ENCODE measurements at regions not wholly inside any gene's neighbourhood (a gene's known extent, or its start where the extent isn't known, plus 50 kb on each side); places are given as distances from the start of the nearest gene placed in this dataset.

DNA sequence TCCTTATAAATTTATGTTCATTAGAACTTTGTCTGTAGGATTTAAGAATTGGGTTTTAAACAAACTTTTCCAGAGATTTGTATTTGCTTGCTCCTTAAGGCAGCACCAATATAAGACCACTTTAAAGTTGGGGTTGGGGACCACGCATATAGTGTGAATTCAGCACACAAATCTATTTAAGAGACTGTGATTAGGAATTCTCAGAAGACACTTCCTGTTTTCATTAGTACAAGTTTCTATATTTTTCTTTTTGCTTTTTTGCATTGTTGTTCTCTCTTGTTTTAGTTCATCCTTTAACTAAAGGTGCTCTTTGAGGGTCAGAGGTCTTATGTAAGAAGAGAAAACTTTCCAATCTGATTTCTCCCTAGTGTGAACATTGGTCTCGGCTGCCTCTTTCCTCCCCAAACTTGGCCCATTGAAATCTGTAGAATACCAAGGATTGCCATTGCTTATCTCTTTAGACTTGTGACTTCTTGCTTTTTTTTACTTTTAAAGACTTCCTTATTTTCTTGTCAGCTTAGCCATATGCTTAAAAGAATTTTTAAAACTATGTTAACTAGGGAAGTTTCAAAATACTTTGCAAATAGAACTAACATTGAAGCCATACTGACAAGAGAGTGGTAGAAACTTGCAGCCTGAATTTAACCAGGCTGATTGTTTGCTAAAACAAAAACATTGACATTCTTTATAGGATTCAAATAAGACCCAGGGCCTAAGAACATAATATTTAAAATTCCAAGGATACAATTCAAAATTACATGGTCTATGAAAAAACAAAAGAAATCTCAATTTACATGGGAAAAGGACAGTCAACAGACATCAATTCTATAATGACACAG, 264.1 kb upstream of the FN1 start:
- no peak overlapping the region for H3K4me3 ChIP-seq (replicated peaks; ENCODE audit: low read depth, low read length)
- DNase-seq (ENCODE audit: extremely low read depth, low read depth), result no peak

DNA sequence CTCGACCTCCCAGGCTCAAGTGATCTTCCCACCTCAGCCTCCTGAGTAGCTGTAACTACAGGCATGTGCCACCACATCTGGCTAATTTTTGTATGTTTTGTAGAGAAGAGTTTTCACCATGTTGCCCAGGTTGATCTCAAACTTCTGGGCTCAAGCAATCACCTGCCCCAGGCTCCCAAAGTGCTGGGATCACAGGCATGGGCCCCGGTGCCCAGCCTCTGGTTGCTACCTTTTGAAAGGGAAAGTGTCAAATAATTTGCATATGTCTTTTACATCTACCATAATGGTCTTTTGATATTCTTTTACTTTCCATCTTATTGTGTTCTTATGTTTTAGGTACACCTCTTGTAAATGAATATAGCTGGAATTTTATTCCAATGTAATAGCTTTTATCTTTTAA, 263.1 kb upstream of the FN1 start:
- no peak for DNase-seq (ENCODE audit: extremely low read depth, low read depth)
- TF ChIP-seq, protein P1, sequence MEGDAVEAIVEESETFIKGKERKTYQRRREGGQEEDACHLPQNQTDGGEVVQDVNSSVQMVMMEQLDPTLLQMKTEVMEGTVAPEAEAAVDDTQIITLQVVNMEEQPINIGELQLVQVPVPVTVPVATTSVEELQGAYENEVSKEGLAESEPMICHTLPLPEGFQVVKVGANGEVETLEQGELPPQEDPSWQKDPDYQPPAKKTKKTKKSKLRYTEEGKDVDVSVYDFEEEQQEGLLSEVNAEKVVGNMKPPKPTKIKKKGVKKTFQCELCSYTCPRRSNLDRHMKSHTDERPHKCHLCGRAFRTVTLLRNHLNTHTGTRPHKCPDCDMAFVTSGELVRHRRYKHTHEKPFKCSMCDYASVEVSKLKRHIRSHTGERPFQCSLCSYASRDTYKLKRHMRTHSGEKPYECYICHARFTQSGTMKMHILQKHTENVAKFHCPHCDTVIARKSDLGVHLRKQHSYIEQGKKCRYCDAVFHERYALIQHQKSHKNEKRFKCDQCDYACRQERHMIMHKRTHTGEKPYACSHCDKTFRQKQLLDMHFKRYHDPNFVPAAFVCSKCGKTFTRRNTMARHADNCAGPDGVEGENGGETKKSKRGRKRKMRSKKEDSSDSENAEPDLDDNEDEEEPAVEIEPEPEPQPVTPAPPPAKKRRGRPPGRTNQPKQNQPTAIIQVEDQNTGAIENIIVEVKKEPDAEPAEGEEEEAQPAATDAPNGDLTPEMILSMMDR (IDR thresholded peaks at IDR 0.05; ENCODE audit: low read depth, low read length, missing control alignments), result no peak
- no peak overlapping the region for H3K4me3 ChIP-seq (replicated peaks; ENCODE audit: low read depth, low read length)

More for the DNA sequence above, 264.1 kb upstream of the FN1 start:
- TF ChIP-seq, protein P1 (IDR thresholded peaks at IDR 0.05; ENCODE audit: low read depth, low read length, missing control alignments), result no peak

DNA sequence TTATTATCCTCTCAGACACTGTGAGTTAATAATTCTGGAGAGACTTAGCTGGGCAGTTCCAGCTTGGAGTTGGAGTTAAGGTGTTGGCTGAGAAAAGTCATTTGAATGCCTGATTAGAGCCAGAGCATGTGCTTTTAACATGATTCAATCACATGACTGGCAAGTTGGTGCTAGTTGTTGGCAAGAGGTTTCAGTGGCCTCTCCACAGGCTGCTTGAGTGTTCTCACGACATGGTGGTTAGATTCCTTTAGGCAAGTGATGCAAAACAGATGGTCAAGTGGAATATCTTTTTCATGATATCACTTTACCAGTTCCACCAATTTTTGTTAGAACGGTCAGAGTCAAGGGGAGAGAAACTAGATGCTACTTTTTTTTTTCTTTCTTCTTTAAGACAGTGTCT, 262.7 kb upstream of the FN1 start:
- no peak overlapping the region for H3K4me3 ChIP-seq (replicated peaks; ENCODE audit: low read depth, low read length)
- peak; percentile 98 for DNase-seq (ENCODE audit: extremely low read depth, low read depth)
- TF ChIP-seq, protein P1 (IDR thresholded peaks at IDR 0.05; ENCODE audit: low read depth, low read length, missing control alignments), result no peak

DNA sequence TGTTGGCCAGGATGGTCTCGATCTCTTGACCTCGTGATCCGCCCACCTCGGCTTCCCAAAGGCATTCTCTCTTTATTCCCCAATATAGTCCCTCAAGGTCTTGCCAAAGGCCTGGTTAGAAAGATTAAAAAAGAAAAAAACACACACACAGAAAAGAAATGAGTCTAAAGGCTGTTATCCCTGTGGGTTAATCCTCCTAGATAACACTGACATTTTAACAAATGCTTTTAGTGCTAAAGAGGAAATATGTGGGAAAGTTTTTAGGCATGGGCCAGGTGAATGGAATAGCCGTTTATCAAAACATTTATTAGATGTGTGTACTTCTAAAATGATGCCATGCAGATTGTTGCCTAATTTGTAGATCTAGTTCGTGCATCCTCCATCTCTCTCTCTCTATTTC, 261.6 kb upstream of the FN1 start:
- no peak overlapping the region for H3K4me3 ChIP-seq (replicated peaks; ENCODE audit: low read depth, low read length)
- TF ChIP-seq, protein P1 (IDR thresholded peaks at IDR 0.05; ENCODE audit: low read depth, low read length, missing control alignments), result no peak
- no peak for DNase-seq (ENCODE audit: extremely low read depth, low read depth)

DNA sequence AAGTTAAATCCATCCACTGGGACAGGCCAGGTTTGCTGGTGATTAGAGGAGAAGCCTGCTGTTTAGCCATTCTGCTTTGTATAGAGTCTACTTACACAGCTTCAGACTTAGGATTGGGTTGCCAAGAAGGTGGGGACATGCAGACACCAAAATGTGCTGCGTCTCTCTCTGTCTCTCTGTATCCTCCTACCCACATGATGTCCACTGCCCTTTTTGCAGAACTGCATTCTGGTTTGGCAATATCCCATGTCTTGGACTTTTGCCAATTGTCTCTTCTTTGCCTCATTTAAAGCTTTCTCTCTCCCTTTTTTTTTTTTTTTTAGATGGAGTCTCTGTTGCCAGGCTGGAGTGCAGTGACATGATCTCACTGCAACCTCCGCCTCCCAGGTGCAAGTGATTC, 261.1 kb upstream of the FN1 start:
- H3K4me3 ChIP-seq (replicated peaks; ENCODE audit: low read depth, low read length), result no peak overlapping the region
- no peak for DNase-seq (ENCODE audit: extremely low read depth, low read depth)
- TF ChIP-seq, protein P1 (IDR thresholded peaks at IDR 0.05; ENCODE audit: low read depth, low read length, missing control alignments), result no peak

DNA sequence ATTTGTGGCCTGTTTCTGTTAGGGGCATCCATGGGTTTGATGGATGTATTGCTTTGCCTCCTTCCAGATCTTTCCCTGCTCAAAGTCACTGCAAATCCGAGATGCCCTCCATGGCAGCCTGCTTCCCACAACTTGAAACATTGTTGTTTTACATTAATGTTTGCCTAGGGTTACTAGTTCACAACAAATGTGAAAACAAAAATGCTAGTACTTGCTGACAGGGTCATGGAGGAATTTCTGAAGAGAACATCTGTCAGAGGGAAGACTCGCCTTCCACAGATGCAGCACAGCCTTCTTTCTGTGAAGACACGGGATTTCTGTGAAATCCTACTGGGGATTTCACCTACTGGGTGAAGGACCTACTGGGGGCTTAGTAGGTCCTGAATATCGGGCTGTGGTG, 260.0 kb upstream of the FN1 start:
- H3K4me3 ChIP-seq (replicated peaks; ENCODE audit: low read depth, low read length), result no peak overlapping the region
- TF ChIP-seq, protein P1 (IDR thresholded peaks at IDR 0.05; ENCODE audit: low read depth, low read length, missing control alignments), result no peak
- DNase-seq (ENCODE audit: extremely low read depth, low read depth), result no peak
